ENCODE measurements at regions not wholly inside any gene's neighbourhood (a gene's known extent, or its start where the extent isn't known, plus 50 kb on each side); places are given as distances from the start of the nearest gene placed in this dataset.

- Mint-ChIP-seq H3K27me3 (ENCODE audit: insufficient read depth) (peaks cover 28% of the 10 kb centered on the region), H3K27ac (no peak overlapping the region), H3K36me3 (ENCODE audit: low read depth) (no peaks in the 10 kb centered on the region), H3K9me3 (no peaks in the 10 kb centered on the region), H3K4me1 (ENCODE audit: low read depth) (peaks cover 9% of the 10 kb centered on the region), H3K4me3 (no peak overlapping the region)
- no peak for DNase-seq
- TF ChIP-seq CTCF (IDR thresholded peaks at IDR 0.05): no peak
These were observed 54.4 kb upstream of the SLC6A11 start for GRCh38 chr3:10761583-10761982.

- H3K9me3 Mint-ChIP-seq: no peaks in the 10 kb centered on the region
- H3K36me3 Mint-ChIP-seq (ENCODE audit: low read depth): no peaks in the 10 kb centered on the region
- no peak for TF ChIP-seq CTCF (IDR thresholded peaks at IDR 0.05)
- DNase-seq: no peak
- no peak overlapping the region for H3K27ac Mint-ChIP-seq
- H3K27me3 Mint-ChIP-seq (ENCODE audit: insufficient read depth): peaks cover 22% of the 10 kb centered on the region
- no peak overlapping the region for H3K4me3 Mint-ChIP-seq
- H3K4me1 Mint-ChIP-seq (ENCODE audit: low read depth): peaks cover 6% of the 10 kb centered on the region
These were observed 53.9 kb upstream of the SLC6A11 start for GRCh38 chr3:10762116-10762515.

GRCh38 chr3:10762611-10763247, 53.3 kb upstream of the SLC6A11 start:
- Mint-ChIP-seq H3K4me1 (ENCODE audit: low read depth) (0 out of 2 replicates have a peak, but pooled peaks cover under 1% of the 10 kb centered on the region), H3K36me3 (ENCODE audit: low read depth) (no peaks in the 10 kb centered on the region), H3K9me3 (no peaks in the 10 kb centered on the region), H3K27ac (no peak overlapping the region), H3K4me3 (no peak overlapping the region), H3K27me3 (ENCODE audit: insufficient read depth) (peaks cover 20% of the 10 kb centered on the region)
- no peak for TF ChIP-seq CTCF (IDR thresholded peaks at IDR 0.05)
- no peak for DNase-seq

DNA sequence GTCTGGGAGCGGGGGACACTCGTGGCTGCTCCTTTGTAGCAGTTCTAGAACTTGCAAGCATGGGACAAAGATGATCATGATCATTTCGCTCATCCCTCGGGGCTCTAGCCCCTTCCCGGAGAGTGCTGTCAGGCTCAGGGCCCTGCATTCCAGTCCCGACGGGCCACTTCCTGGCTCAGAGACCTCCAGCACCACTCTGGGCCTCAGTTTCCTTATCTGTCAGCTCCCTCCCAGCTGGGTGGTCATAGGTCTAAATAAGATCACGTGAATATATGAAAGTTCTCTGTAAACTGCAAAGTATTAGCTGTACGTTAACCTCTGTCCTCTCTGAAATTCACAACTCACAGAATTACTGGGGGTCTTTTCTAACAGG, 52.8 kb upstream of the SLC6A11 start:
- no peaks in the 10 kb centered on the region for H3K4me1 Mint-ChIP-seq (ENCODE audit: low read depth)
- TF ChIP-seq CTCF (IDR thresholded peaks at IDR 0.05): no peak
- H3K36me3 Mint-ChIP-seq (ENCODE audit: low read depth): no peaks in the 10 kb centered on the region
- no peaks in the 10 kb centered on the region for H3K9me3 Mint-ChIP-seq
- DNase-seq: no peak
- peaks cover 20% of the 10 kb centered on the region for H3K27me3 Mint-ChIP-seq (ENCODE audit: insufficient read depth)
- H3K27ac Mint-ChIP-seq: no peak overlapping the region
- no peak overlapping the region for H3K4me3 Mint-ChIP-seq

DNA sequence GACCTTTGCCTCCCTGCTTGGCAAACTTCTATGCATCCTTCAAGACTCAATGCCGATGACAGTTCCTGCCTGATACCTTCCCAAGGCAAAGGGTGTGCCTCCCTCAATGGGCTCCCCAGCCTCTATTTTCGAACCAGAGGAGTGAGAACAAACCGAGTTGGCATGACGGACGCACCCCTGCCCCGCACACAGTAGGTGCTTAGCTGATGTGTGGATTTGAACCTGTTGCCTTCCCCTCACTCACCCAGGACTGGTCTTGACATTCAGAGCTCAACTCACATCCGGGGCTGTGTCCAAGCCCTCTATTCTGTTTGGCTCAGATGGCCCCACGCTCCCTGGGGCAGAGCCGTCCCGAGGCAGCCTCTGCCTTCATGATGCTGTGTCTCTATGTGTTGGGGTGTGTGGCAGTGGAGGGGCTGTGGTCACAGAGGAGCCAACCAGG, 52.2 kb upstream of the SLC6A11 start:
- Mint-ChIP-seq H3K4me3 (no peak overlapping the region), H3K36me3 (ENCODE audit: low read depth) (no peaks in the 10 kb centered on the region), H3K27me3 (ENCODE audit: insufficient read depth) (peaks cover 22% of the 10 kb centered on the region), H3K9me3 (no peaks in the 10 kb centered on the region), H3K27ac (no peak overlapping the region), H3K4me1 (ENCODE audit: low read depth) (no peaks in the 10 kb centered on the region)
- no peak for DNase-seq
- no peak for TF ChIP-seq CTCF (IDR thresholded peaks at IDR 0.05)

All from HFFc6 (cell line).